ENCODE measurements at regions not wholly inside any gene's neighbourhood (a gene's known extent, or its start where the extent isn't known, plus 50 kb on each side); places are given as distances from the start of the nearest gene placed in this dataset.

DNA sequence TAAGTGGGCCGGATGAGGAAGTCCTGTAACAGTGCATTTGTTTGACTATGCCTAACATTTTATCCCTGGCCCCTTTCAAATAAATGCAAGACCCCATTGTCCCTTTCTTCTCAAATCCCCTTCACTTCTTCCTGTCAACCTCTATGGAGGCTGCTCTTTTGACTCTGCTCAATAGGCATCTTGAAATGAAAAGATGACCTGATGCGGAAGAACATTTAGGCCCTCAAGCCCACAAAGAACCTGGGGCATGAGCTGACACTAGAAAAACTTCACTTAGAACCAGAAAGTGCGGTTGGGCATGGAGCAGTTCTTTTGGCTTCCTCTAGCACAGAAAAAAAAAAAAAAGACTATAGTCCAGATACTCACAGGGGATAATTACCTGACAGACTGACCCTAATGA, 1434.7 kb upstream of the WWC1 start:
- TF ChIP-seq, protein P1, sequence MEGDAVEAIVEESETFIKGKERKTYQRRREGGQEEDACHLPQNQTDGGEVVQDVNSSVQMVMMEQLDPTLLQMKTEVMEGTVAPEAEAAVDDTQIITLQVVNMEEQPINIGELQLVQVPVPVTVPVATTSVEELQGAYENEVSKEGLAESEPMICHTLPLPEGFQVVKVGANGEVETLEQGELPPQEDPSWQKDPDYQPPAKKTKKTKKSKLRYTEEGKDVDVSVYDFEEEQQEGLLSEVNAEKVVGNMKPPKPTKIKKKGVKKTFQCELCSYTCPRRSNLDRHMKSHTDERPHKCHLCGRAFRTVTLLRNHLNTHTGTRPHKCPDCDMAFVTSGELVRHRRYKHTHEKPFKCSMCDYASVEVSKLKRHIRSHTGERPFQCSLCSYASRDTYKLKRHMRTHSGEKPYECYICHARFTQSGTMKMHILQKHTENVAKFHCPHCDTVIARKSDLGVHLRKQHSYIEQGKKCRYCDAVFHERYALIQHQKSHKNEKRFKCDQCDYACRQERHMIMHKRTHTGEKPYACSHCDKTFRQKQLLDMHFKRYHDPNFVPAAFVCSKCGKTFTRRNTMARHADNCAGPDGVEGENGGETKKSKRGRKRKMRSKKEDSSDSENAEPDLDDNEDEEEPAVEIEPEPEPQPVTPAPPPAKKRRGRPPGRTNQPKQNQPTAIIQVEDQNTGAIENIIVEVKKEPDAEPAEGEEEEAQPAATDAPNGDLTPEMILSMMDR (IDR thresholded peaks at IDR 0.05; ENCODE audit: low read length) = no peak
- TF ChIP-seq EZH2 (IDR thresholded peaks at IDR 0.05; ENCODE audit: borderline replicate concordance, low read length) = no peak
